Erythroblast (primary cell): ENCODE measurements at regions not wholly inside any gene's neighbourhood (a gene's known extent, or its start where the extent isn't known, plus 50 kb on each side); places are given as distances from the start of the nearest gene placed in this dataset.

ENCODE experiments used
- DNase-seq, 2 experiments: peaks; one replicate each; lab custom pipeline; 2025; lab: John Stamatoyannopoulos, UW
- GATA1 ChIP-seq: IDR thresholded peaks from 2 replicates; pipeline ENCODE4 v1.6.1; 2011; ENCODE audit warnings: low read depth, mild to moderate bottlenecking, control low read depth, low read length, moderate library complexity
- POLR2A ChIP-seq: IDR thresholded peaks from 2 replicates; pipeline ENCODE4 v1.6.1; 2011; ENCODE audit warnings: mild to moderate bottlenecking, low read length

DNA sequence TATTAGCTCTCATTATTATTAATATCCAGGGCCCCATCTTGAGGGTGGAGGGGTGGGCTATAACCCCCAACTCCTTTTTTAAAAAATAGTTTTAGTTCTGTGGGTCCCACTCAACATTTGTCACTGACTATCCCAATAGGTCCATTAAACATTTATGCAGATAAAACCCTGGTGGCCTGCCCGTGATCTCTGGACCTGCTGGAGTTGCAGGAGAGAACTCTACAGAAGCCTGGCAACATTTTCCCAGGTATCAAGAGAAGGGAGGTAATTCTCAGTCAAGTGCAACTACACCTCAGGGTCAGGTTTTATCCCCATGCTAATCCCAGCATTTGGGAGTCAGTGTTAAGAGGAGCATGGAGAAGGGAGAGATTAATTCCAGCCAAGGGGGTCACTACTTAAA, 264.4 kb upstream of the PROK2 start:
- DNase-seq: no peak
- TF ChIP-seq GATA1: no peak
- TF ChIP-seq POLR2A: no peak

DNA sequence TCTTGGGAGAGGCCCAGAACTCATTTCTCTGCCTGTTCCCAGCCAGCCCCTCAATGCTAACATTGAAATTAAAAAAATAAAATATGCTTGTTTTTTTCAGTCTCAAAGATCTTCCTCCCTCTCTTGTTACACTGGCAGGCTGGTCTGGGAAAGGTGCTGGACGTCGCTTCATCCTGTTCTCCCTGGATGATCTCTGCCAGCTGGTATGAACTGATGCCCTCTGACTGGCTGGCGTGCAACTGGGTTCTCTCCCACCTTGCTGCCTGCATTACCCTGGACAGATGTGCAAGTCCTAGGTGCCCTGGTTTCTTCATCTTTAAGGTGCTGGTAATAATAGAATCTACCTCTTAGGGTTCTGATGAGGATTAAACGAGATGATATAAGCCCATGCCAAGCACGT, 263.9 kb upstream of the PROK2 start:
- TF ChIP-seq GATA1: no peak
- no peak for TF ChIP-seq POLR2A
- DNase-seq: no peak

DNA sequence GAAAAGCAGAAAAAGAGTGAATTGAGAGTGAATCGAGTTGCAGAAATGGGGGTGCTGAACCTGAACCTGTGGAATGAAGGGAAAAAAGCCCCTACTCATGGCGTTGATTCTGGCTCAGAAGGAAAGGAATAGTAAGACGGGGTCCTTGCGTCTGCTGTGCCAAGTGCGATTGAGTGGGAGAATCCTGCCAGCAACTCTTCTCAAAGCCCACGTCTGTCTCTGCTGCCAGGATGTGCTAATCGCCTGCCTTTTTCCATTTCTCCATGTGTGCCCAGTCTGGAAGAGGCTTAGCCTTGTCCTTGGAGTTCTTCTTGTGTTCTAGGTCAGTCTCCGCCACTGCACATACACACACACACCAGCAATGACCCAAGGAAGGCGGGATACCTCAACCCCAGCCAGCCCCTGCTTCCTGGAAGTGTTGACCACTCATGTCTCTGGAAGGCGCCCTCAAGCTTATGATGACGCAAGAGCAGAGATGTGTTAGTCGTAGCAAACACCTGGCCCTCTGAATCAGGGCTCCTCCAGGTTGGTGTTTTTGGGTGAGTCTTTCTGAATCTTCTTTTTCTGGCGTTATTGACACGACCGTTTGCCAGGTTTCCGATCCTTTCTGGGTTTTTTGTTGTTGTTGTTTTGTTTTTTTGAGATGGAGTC, 262.4 kb upstream of the PROK2 start:
- DNase-seq: no peak
- no peak for TF ChIP-seq POLR2A
- TF ChIP-seq GATA1: no peak

DNA sequence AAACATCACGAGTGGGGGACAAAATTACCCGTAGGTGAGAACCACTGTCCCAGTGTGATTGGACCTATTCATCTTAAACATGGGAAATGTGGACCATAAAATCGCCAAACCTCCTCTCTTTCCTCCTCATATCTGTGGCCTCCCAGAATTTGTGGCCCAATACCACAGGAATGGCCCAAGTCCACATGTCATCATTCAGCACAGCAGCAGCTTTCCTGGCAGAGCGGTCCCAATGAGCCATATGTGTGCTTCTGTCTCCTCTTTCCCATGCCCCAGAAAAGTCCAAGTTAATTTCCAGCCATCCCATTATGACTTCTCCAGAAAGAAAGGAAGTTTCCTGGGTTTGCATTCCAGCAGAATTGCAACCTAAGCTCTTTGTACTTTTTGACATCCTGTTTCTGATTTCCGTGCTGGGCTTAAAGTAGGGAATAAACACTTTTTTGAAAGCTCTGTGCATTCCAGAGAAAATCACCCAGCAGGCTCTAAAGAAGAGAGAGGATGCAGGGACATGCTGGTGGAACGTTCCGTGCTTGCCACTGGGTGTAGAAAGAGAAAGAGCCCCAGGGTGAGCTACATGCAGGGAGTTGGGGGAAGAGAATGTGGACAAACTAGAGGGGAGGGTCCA, 259.4 kb upstream of the PROK2 start:
- TF ChIP-seq POLR2A (no peak), GATA1 (no peak)
- no peak for DNase-seq

DNA sequence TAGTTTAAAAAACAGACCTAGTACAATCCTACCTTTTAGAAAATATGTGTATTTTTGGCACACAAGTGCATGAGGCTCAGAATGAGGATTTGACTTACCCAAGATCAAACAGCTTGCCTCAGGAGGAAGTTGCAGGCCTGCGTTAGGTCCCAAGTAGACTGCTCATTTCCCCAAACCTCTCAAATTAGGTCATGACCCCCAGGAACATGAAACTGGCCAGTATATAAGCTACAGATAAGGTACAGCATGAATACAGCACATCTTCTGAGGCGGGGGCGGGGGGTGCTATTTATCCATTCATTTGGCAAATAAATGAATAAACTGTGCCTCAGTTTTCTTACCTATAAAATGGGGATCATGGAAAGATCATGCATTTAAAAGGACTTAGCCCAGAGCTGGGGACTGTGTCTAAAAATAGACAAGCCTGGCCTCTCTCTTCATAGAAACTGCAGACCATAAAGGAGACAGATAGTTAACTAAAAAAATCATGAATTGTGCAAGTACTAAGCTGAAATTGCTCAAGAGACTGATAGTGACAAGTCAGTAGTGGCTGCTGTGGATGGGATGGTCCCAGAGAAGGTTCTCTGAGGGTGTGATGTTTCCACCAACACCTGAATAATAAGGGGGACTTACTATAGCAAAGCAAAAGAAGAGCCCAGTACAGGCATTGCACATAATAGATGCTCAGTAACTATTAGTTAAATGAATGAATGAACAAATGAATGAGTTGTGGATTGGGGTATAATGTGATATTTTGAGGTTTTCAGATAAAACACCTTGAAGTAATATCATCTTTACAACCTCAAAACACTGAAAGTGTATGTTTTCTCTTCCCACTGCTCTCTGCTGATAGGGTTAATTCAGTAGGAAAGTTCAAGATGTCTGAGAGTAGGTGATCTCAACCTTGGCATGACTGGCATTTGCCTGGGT, 258.5 kb upstream of the PROK2 start:
- TF ChIP-seq GATA1: no peak
- no peak for TF ChIP-seq POLR2A

DNA sequence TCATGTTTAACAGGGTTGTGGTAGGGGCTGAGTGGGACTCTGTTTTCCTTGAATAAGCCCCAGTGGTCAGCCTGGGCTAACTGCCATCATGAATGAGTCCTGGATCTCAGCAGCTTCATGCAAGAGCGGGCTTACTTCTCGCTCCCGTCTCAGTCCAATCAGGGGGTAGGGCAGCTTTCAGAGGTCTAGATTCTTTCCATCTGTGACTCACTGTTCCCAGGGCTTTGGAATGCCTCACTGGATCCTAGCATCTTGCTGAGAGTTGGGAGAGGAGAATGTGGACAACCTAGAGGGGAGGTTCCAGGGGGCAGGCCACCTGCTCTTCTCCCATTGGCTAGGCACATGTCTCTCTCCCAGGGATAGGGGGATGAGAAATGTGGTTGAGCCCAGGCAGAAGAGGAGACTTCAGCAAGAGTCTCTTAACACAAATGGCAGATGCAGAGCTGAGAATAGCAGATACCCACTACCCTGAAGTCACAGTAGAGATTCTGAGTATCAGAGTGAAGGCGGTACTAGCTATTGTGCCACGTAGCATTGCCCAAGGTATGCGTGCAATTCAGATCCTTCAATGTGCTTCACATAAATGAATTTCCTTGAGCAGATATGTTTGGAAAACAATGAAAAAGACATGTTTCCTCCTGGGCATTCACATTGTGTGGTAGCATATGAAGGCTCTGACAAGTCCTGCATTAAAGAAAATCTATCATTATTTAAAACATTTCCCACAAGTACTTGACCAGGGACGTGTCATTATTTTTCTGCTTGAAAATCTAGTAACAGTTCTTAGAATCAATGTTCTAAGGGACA, 257.7 kb upstream of the PROK2 start:
- TF ChIP-seq GATA1 (no peak), POLR2A (no peak)
- DNase-seq: no peak

More for the DNA sequence above, 258.5 kb upstream of the PROK2 start:
- DNase-seq: no peak

DNA sequence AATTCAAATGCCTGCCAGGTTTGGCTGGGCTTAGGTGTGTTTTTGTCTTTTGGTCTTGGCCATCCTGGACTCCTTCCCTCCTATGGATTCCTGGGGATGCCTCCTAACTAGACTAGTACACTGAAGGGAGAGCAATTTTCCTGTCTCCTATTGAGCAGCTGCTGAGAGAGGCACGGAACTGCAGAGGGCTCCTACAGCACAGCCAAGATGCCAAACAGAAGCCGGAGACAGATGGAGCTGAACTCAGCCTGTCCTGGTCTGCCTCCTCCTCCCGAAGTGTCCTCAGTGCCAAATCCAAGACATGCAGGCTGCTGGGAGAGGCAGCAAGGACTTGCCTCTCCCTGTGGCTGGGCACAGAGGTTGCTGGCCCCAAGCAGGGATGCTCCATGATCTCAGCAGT, 256.6 kb upstream of the PROK2 start:
- DNase-seq: no peak
- no peak for TF ChIP-seq GATA1
- no peak for TF ChIP-seq POLR2A

DNA sequence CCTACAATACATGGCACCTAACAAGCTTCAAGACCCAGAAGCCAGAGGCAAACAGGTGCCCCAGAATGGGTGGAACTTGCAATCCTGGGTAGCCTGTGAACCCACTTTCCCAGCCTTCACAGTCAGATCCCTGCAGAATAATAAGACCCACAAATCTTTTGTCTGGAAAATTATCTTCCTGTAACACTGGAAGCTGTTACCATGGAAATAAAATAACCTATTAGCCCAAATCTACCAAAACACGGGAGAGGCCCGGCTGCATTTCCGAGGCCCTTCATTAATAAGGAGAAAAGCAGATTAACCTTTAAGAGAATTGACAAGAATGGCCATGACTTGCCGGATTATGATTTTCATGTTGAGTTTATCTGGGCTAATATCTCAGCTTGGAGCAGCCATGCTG, 256.1 kb upstream of the PROK2 start:
- TF ChIP-seq GATA1 (no peak), POLR2A (no peak)
- no peak for DNase-seq

DNA sequence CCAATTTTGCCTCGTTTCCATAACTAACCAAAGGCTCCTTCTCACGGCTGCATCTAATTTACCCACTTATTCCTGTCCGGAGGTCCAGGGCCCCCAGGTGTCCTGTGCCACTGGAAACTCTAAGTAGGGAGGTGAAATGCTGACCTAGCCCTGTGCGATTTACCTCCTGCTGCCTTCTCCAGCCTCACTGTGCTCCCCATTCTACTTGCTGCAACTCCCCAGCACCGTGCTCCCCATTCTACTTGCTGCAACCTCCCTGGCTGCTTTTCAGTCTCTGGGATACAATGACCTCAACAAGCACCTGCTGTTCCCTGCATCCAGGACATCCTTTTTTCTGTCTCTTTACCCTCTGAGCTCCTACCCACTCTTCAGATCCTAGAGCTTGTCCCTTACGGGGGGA, 254.7 kb upstream of the PROK2 start:
- TF ChIP-seq POLR2A: no peak
- no peak for TF ChIP-seq GATA1
- DNase-seq: no peak

DNA sequence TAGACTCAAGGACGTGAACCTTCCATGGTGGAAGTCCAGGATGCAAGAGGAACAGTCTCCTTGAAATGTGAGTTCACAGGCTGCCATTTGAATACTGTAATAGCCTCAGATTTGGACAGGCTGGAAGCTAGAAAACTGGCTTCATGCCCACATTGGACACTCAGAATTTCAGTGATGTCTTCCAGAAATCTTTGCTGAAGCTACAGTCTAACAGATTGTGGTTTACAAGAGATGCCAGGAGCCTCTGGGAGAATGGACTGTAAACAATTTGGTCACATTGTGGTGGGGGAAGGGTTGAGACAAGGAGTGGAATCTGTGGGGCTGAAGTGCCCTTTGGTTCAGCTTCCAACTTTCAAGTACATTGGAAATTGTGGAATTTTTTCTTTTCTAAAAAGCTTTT, 252.0 kb upstream of the PROK2 start:
- TF ChIP-seq GATA1 (no peak), POLR2A (no peak)
- DNase-seq: no peak

DNA sequence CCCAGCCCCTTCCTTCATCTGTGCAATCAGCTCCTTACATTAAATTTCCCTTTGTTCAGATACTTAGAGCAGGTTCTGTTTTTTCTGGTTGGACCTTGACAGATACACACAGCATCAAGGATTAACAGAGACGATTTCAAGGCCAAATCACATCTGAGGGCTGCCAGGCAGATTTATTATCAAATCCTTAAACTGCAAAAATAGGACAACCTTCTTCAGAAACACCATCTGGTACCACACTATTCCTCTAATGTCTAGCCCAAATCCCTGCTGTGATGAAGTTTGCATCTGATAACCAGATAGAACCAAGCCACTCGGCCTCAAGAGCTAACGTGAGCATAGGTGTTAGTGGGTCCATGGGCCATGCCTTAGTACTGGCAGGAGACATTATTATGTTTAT, 250.7 kb upstream of the PROK2 start:
- TF ChIP-seq GATA1 (no peak), POLR2A (no peak)
- DNase-seq: no peak

DNA sequence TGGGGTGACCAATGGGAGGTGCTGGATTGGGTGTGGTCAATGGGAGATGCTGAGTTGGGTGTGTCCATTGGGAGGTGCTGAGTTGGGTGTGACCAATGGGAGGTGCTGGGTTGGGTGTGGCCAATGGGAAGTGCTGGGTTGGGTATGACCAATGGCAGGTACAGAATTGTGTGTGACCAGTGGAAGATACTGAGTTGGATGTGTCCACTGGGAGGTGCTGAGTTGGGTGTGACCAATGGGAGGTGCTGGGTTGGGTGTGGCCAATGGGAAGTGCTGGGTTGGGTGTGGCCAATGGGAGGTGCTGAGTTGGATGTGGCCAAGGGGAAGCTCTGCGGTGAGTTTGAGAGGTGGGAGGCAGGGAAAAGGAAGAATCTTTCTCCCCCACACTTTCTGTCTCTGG, 250.0 kb upstream of the PROK2 start:
- DNase-seq: peak; percentile 70
- TF ChIP-seq POLR2A (no peak), GATA1 (no peak)

DNA sequence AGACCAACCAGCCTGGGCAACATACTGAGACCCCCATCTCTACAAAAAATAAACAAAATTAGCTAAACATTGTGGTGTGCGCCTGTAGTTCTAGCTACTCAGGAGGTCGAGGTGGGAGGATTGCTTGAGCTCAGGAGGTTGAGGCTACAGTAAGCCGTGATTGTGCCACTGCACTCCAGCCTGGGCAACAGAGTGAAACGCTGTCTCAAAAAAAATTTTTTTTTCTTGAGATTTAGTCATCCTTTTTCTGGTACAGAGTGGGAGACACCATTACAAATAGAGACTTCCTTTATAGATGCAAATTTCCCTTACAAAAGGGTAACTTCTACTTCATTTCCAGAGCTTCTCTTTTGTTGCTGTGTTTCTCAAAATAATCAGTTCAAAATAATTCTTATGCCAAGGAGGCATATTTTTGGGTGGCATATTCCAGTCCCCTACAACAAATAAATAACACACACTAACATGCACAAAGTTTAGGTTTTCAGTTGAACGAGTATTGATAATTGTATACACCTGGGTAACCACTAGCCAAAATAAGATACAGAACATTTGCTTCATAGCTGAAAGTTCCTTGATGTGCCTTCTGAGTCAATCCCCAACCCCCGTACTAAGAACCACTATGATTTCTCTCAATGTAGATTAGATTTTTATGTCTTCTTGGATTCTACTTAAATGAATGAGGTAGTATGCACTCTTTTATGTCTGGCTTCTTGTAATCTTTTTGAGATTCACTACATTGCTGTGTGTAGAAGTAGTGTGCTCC, 248.9 kb upstream of the PROK2 start:
- no peak for TF ChIP-seq POLR2A
- TF ChIP-seq GATA1: no peak
- DNase-seq: no peak

DNA sequence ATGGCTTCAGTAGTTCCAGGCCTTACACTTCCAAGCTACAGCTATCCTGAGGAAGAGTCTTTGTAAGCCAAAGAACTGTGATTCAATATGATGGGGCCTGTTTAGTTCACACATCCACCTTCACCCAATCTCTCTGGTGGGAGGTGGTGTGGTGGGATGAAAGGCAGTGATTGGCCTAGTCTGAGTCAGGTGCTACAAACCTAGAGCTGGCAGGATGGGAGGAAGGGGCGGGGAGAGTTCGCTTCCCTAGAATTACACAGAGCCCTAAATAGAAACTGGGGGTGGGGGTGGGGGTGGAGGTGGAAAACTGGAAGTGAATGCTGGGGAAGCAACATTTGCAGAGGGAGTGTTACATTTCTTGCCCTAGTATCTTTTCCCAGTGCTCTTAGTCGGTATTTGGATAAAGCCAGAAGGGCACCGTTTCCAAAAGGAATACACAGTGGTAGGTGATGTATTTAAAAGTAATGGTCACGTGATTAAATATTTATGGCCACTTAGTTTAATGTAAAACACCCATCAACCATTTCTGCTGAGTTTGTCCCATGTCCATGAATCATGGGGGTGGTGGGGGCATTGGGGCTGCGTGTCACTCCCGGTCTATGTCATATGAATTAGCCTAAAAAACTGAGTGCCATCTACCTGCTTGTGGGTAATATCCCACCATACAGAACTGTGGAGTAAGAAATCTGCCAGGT, 247.6 kb upstream of the PROK2 start:
- no peak for DNase-seq
- TF ChIP-seq POLR2A (no peak), GATA1 (no peak)
